IMR-90 (cell line): ENCODE measurements at regions not wholly inside any gene's neighbourhood (a gene's known extent, or its start where the extent isn't known, plus 50 kb on each side); places are given as distances from the start of the nearest gene placed in this dataset.
A peak's percentile ranks its signal among the peaks of the same experiment; 100 is the strongest.

Experiments
- ATAC-seq: fragments of 200-7000 bp; cut with Tn5 transposase; 2 replicates; pipeline ENCODE4 v1.9.1; 2020; ENCODE audit warnings: low read depth, mild to moderate bottlenecking, moderate library complexity
- BruUV-seq: library from RNA; stranded (reverse); fragments of 400-500 nt; replicated peaks from 2 replicates; lab custom pipeline; 2021; lab: Mats Ljungman, UMichigan
- CTCF ChIA-PET: fragments of 300-600 bp; formaldehyde crosslinking; extraction: SDS; loops from one replicate; lab custom pipeline; 2021; ENCODE audit warnings: antibody characterized with exemption; lab: Yijun Ruan, JAX
- POLR2A ChIA-PET: fragments of 300-600 bp; sonication (Branson Sonifier 250); formaldehyde crosslinking; loops from one replicate; lab custom pipeline; 2022; ENCODE audit warnings: antibody characterized with exemption; ENCODE audit not compliant: unreplicated experiment; lab: Charles Lee
- DNase-seq: peaks from one replicate; pipeline ENCODE4 v3.0.0; 2013
- H2AFZ ChIP-seq: replicated peaks from 2 replicates; pipeline ENCODE3; 2013; ENCODE audit warnings: low read length, mild to moderate bottlenecking; ENCODE audit not compliant: poor library complexity
- H2AK5ac ChIP-seq: 2 replicates; pipeline ENCODE4 v1.6.1; 2013; ENCODE audit warnings: low read depth, low read length, inconsistent platforms
- H2AK9ac ChIP-seq: replicated peaks from 2 replicates; pipeline ENCODE3; 2013; ENCODE audit warnings: mild to moderate bottlenecking, low read depth, low read length, moderate library complexity; ENCODE audit not compliant: poor library complexity
- H2BK120ac ChIP-seq: 2 replicates; pipeline ENCODE4 v1.6.1; 2013; ENCODE audit warnings: low read depth, low read length, inconsistent platforms
- H2BK15ac ChIP-seq: 3 replicates; pipeline ENCODE4 v1.6.1; 2013; ENCODE audit warnings: low read depth, low read length, inconsistent platforms
- H2BK20ac ChIP-seq: 2 replicates; pipeline ENCODE4 v1.6.1; 2013; ENCODE audit warnings: low read depth, mild to moderate bottlenecking, inconsistent platforms, low read length, moderate library complexity
- H2BK5ac ChIP-seq: 2 replicates; pipeline ENCODE4 v1.6.1; 2013; ENCODE audit warnings: mild to moderate bottlenecking, low read depth, low read length, inconsistent platforms; ENCODE audit not compliant: poor library complexity, severe bottlenecking
- H3K14ac ChIP-seq: replicated peaks from 2 replicates; pipeline ENCODE4 v1.6.1; 2013; ENCODE audit warnings: low read depth, low read length, inconsistent platforms
- H3K18ac ChIP-seq: 2 replicates; pipeline ENCODE4 v1.6.1; 2013; ENCODE audit warnings: low read depth, low read length, control low read depth
- H3K23ac ChIP-seq: 2 replicates; pipeline ENCODE4 v1.6.1; 2013; ENCODE audit warnings: low read depth, low read length, inconsistent platforms
- H3K27ac ChIP-seq: 2 replicates; pipeline ENCODE4 v1.5.1; 2013; ENCODE audit warnings: mild to moderate bottlenecking, control low read depth, low read length; ENCODE audit not compliant: insufficient read depth
- H3K27me3 ChIP-seq: 2 replicates; pipeline ENCODE4 v1.6.1; 2013; ENCODE audit warnings: low read length; ENCODE audit not compliant: control insufficient read depth, insufficient read depth
- H3K36me3 ChIP-seq: 2 replicates; pipeline ENCODE4 v1.6.1; 2013; ENCODE audit warnings: low read length, mixed read lengths; ENCODE audit not compliant: control insufficient read depth, insufficient read depth
- H3K4ac ChIP-seq: 2 replicates; pipeline ENCODE4 v1.6.1; 2013; ENCODE audit warnings: low read depth, low read length, inconsistent platforms
- H3K4me1 ChIP-seq: 2 replicates; pipeline ENCODE4 v1.6.1; 2013; ENCODE audit warnings: low read length, mixed read lengths; ENCODE audit not compliant: control insufficient read depth, insufficient read depth
- H3K4me2 ChIP-seq: 2 replicates; pipeline ENCODE4 v1.6.1; 2013; ENCODE audit warnings: low read depth, mild to moderate bottlenecking, control low read depth, low read length, moderate library complexity
- H3K4me3 ChIP-seq: 2 replicates; pipeline ENCODE4 v1.5.1; 2013; ENCODE audit warnings: low read depth, mild to moderate bottlenecking, control low read depth, low read length, moderate library complexity; ENCODE audit not compliant: insufficient read depth
- H3K56ac ChIP-seq: 2 replicates; pipeline ENCODE4 v1.6.1; 2013; ENCODE audit warnings: low read length, inconsistent platforms; ENCODE audit not compliant: insufficient read depth; ENCODE audit errors: extremely low read depth
- H3K79me1 ChIP-seq, 2 experiments: 2 replicates each; pipeline ENCODE4 v1.6.1; 2013; ENCODE audit warnings: low read length in 2 of 2, inconsistent platforms in 1 of 2, low read depth in 1 of 2
- H3K9ac ChIP-seq: 2 replicates; pipeline ENCODE4 v1.6.1; 2013; ENCODE audit warnings: low read depth, low read length, control low read depth
- H3K9me1 ChIP-seq: 2 replicates; pipeline ENCODE4 v1.6.1; 2013; ENCODE audit warnings: low read length, inconsistent platforms; ENCODE audit not compliant: insufficient read depth
- H3K9me3 ChIP-seq: 2 replicates; pipeline ENCODE4 v1.6.1; 2013; ENCODE audit warnings: low read length; ENCODE audit not compliant: control insufficient read depth, insufficient read depth
- H4K20me1 ChIP-seq: 2 replicates; pipeline ENCODE4 v1.6.1; 2013; ENCODE audit warnings: low read length, inconsistent platforms; ENCODE audit not compliant: insufficient read depth
- H4K5ac ChIP-seq: 2 replicates; pipeline ENCODE4 v1.6.1; 2013; ENCODE audit warnings: mild to moderate bottlenecking, low read depth, low read length, control low read depth
- H4K8ac ChIP-seq, 2 experiments: 2 replicates each; pipeline ENCODE4 v1.6.1; 2013; ENCODE audit warnings: low read depth in 2 of 2, low read length in 2 of 2, control low read depth in 1 of 2, inconsistent platforms in 1 of 2
- H4K91ac ChIP-seq: 2 replicates; pipeline ENCODE4 v1.6.1; 2013; ENCODE audit warnings: low read depth, low read length, inconsistent platforms; ENCODE audit not compliant: insufficient read depth
- CHD1 ChIP-seq: IDR thresholded peaks from 2 replicates; pipeline ENCODE4 v1.6.1; 2012; ENCODE audit warnings: low read depth, low read length, improper control_type of control experiment
- NFE2L2 ChIP-seq: fragments of 150-350 bp; IDR thresholded peaks from 2 replicates; pipeline ENCODE4 v1.6.1; 2016; ENCODE audit warnings: low read depth, mild to moderate bottlenecking, low read length
- POLR2A ChIP-seq: IDR thresholded peaks from 2 replicates; pipeline ENCODE4 v1.6.1; 2012; ENCODE audit warnings: mild to moderate bottlenecking, low read depth, low read length
- RAD21 ChIP-seq: IDR thresholded peaks from 2 replicates; pipeline ENCODE4 v1.6.1; 2012; ENCODE audit warnings: low read length, improper control_type of control experiment
- WGBS, 2 experiments: methylation state at CpG; one replicate each; pipeline versions ENCODE4 v1.1.5 to v1.1.7; 2013; ENCODE audit warnings: missing lambda C conversion rate in 2 of 2; ENCODE audit not compliant: insufficient read length in 1 of 2; ENCODE audit errors: extremely low coverage in 2 of 2; 5-methylcytosine and 5-hydroxymethylcytosine counted together
- dilution Hi-C: fragments of 300-500 bp; cut with HindIII; formaldehyde crosslinking; loops from one replicate; pipeline ENCODE4 v1.14.3; 2018; ENCODE audit warnings: low sequenced_read_pairs; ENCODE audit not compliant: unreplicated experiment
- in situ Hi-C: fragments of 300-500 bp; cut with MboI; formaldehyde crosslinking; loops from 3 replicates; pipeline ENCODE4 v1.14.3; 2019; ENCODE audit warnings: low sequenced_read_pairs, inconsistent platforms, mixed read lengths
- intact Hi-C: fragments of 100-400 bp; cut with micrococcal nuclease; formaldehyde crosslinking; loops from 2 replicates; pipeline ENCODE4 v1.10.0; 2022
- TF ChIP-seq, protein P1 (sequence below): fragments of 150-350 bp; IDR thresholded peaks from 2 replicates; pipeline ENCODE4 v1.6.1; 2016; ENCODE audit warnings: low read depth, mild to moderate bottlenecking, low read length, moderate library complexity, borderline replicate concordance

DNA sequence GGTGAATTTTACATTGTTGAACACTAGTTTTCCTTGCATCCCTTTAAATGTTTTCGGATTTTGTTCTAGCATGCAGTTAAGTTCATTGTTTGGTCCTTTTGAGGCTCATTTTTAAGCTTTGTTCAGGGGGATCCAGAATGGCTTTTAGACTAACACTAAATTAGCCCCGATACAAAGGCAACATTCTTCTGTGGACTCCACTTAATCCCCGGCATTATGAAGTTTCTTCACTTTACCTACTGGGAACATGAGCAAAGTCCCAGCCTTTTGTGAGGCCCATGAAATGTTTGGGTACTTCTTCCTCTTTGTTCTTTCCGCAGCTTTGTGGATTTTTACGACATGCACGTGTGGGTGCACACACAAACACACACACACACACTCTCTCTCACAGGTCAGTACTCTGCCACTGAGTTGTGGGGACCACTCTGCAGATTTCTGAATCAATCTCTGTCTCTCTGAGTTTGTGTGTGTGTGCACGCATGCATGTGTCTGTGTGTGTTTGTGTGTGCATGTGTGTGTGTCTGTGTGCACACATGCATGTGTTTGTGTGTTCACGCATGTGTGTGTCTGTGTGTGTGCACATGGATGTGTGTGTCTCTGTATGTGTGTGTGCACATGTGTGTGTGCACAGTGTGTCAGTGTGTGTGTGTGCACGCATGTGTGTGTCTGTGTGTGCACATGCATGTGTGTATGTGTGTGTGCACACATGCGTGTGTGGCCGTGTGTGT lies 240.4 kb upstream of the TNRC6C start:
- Histone ChIP-seq H3K14ac (no peak overlapping the region), H2AFZ (no peak overlapping the region), H3K4ac (no peak overlapping the region), H3K9ac (no peak overlapping the region), H2BK120ac (no peak overlapping the region), H3K18ac (no peak overlapping the region), H2AK9ac (peak overlapping the region; percentile 5), H3K4me1 (no peaks in the 10 kb centered on the region), H3K9me1 (no peaks in the 10 kb centered on the region), H3K79me1 (no peaks in the 10 kb centered on the region), H2BK20ac (no peak overlapping the region), H3K36me3 (no peaks in the 10 kb centered on the region), H3K27ac (no peak overlapping the region), H4K5ac (no peak overlapping the region), H4K8ac (no peak overlapping the region), H2BK5ac (no peak overlapping the region), H3K9me3 (no peaks in the 10 kb centered on the region), H3K56ac (no peak overlapping the region), H3K27me3 (peaks cover 9% of the 10 kb centered on the region), H2BK15ac (no peak overlapping the region), H3K4me2 (no peak overlapping the region), H3K4me3 (no peak overlapping the region), H2AK5ac (no peak overlapping the region), H3K23ac (no peak overlapping the region), H4K91ac (no peak overlapping the region), H4K20me1 (no peaks in the 10 kb centered on the region)
- DNase-seq (no peak), ATAC-seq (no peak)
- 85% methylated on average over 5 of the region's 11 CpGs; no CpG with 5 or more reads in 1 of the 2 experiments for WGBS, 2 experiments
- BruUV-seq, result no TSS peak
- in situ Hi-C loops (no loop called here), intact Hi-C loops (no loop called here), dilution Hi-C loops (no loop called here)
- ChIA-PET POLR2A (no interaction called here), CTCF (no interaction called here)
- no peak for TF ChIP-seq NFE2L2
- TF ChIP-seq POLR2A, result no peak
- TF ChIP-seq RAD21, result no peak
- no peak for TF ChIP-seq CHD1
- TF ChIP-seq, protein P1, sequence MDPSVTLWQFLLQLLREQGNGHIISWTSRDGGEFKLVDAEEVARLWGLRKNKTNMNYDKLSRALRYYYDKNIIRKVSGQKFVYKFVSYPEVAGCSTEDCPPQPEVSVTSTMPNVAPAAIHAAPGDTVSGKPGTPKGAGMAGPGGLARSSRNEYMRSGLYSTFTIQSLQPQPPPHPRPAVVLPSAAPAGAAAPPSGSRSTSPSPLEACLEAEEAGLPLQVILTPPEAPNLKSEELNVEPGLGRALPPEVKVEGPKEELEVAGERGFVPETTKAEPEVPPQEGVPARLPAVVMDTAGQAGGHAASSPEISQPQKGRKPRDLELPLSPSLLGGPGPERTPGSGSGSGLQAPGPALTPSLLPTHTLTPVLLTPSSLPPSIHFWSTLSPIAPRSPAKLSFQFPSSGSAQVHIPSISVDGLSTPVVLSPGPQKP, result no peak
